ENCODE measurements at regions not wholly inside any gene's neighbourhood (a gene's known extent, or its start where the extent isn't known, plus 50 kb on each side); places are given as distances from the start of the nearest gene placed in this dataset.

- TF ChIP-seq, protein P1, sequence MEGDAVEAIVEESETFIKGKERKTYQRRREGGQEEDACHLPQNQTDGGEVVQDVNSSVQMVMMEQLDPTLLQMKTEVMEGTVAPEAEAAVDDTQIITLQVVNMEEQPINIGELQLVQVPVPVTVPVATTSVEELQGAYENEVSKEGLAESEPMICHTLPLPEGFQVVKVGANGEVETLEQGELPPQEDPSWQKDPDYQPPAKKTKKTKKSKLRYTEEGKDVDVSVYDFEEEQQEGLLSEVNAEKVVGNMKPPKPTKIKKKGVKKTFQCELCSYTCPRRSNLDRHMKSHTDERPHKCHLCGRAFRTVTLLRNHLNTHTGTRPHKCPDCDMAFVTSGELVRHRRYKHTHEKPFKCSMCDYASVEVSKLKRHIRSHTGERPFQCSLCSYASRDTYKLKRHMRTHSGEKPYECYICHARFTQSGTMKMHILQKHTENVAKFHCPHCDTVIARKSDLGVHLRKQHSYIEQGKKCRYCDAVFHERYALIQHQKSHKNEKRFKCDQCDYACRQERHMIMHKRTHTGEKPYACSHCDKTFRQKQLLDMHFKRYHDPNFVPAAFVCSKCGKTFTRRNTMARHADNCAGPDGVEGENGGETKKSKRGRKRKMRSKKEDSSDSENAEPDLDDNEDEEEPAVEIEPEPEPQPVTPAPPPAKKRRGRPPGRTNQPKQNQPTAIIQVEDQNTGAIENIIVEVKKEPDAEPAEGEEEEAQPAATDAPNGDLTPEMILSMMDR (tag by site-specific recombination; IDR thresholded peaks at IDR 0.05): no peak
- TF ChIP-seq ZNF248 (tag by site-specific recombination; IDR thresholded peaks at IDR 0.05) (no peak), ZNF501 (tag by site-specific recombination; IDR thresholded peaks at IDR 0.05) (no peak), ZNF548 (tag by site-specific recombination; IDR thresholded peaks at IDR 0.05) (no peak), ZNF23 (tag by site-specific recombination; IDR thresholded peaks at IDR 0.05; ENCODE audit: borderline replicate concordance) (no peak), YY1 (tag by site-specific recombination; IDR thresholded peaks at IDR 0.05) (no peak), ZNF707 (tag by site-specific recombination; IDR thresholded peaks at IDR 0.05) (no peak), ZNF514 (tag by site-specific recombination; IDR thresholded peaks at IDR 0.05) (no peak), ZBTB26 (tag by site-specific recombination; optimal IDR thresholded peaks at IDR 0.05) (no peak), ZEB2 (tag by site-specific recombination; IDR thresholded peaks at IDR 0.05) (no peak), ZNF10 (tag by site-specific recombination; IDR thresholded peaks at IDR 0.05) (no peak)
- TF ChIP-seq, protein P2, sequence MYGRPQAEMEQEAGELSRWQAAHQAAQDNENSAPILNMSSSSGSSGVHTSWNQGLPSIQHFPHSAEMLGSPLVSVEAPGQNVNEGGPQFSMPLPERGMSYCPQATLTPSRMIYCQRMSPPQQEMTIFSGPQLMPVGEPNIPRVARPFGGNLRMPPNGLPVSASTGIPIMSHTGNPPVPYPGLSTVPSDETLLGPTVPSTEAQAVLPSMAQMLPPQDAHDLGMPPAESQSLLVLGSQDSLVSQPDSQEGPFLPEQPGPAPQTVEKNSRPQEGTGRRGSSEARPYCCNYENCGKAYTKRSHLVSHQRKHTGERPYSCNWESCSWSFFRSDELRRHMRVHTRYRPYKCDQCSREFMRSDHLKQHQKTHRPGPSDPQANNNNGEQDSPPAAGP (tag by site-specific recombination; IDR thresholded peaks at IDR 0.05): no peak
- TF ChIP-seq, protein P3, sequence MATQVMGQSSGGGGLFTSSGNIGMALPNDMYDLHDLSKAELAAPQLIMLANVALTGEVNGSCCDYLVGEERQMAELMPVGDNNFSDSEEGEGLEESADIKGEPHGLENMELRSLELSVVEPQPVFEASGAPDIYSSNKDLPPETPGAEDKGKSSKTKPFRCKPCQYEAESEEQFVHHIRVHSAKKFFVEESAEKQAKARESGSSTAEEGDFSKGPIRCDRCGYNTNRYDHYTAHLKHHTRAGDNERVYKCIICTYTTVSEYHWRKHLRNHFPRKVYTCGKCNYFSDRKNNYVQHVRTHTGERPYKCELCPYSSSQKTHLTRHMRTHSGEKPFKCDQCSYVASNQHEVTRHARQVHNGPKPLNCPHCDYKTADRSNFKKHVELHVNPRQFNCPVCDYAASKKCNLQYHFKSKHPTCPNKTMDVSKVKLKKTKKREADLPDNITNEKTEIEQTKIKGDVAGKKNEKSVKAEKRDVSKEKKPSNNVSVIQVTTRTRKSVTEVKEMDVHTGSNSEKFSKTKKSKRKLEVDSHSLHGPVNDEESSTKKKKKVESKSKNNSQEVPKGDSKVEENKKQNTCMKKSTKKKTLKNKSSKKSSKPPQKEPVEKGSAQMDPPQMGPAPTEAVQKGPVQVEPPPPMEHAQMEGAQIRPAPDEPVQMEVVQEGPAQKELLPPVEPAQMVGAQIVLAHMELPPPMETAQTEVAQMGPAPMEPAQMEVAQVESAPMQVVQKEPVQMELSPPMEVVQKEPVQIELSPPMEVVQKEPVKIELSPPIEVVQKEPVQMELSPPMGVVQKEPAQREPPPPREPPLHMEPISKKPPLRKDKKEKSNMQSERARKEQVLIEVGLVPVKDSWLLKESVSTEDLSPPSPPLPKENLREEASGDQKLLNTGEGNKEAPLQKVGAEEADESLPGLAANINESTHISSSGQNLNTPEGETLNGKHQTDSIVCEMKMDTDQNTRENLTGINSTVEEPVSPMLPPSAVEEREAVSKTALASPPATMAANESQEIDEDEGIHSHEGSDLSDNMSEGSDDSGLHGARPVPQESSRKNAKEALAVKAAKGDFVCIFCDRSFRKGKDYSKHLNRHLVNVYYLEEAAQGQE (tag by site-specific recombination; IDR thresholded peaks at IDR 0.05): no peak
- TF ChIP-seq, protein P4, sequence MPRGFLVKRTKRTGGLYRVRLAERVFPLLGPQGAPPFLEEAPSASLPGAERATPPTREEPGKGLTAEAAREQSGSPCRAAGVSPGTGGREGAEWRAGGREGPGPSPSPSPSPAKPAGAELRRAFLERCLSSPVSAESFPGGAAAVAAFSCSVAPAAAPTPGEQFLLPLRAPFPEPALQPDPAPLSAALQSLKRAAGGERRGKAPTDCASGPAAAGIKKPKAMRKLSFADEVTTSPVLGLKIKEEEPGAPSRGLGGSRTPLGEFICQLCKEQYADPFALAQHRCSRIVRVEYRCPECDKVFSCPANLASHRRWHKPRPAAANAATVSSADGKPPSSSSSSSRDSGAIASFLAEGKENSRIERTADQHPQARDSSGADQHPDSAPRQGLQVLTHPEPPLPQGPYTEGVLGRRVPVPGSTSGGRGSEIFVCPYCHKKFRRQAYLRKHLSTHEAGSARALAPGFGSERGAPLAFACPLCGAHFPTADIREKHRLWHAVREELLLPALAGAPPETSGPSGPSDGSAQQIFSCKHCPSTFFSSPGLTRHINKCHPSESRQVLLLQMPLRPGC (tag by site-specific recombination; IDR thresholded peaks at IDR 0.05): no peak
Observed at GRCh38 chr12:92255741-92256140, 110.1 kb upstream of the BTG1 start.
